Epithelial cell of proximal tubule (primary cell): ENCODE measurements at regions not wholly inside any gene's neighbourhood (a gene's known extent, or its start where the extent isn't known, plus 50 kb on each side); places are given as distances from the start of the nearest gene placed in this dataset.
A peak's percentile ranks its signal among the peaks of the same experiment; 100 is the strongest.

Source experiments
- DNase-seq: peaks from one replicate; pipeline ENCODE4 v3.0.0-alpha.2; 2011; ENCODE audit warnings: low read depth
- H3K4me3 ChIP-seq: 2 replicates; pipeline ENCODE4 v1.5.1; 2011; ENCODE audit warnings: low read depth, mild to moderate bottlenecking, low read length
- CTCF ChIP-seq: conservative IDR thresholded peaks from 2 replicates; pipeline ENCODE4 v1.5.1; 2012; ENCODE audit warnings: low read depth, mild to moderate bottlenecking, low read length

GRCh38 chr15:38622908-38623307 lies 58.3 kb upstream of the RASGRP1 start:
- H3K4me3 ChIP-seq, result no peak overlapping the region
- TF ChIP-seq CTCF, result no peak
- DNase-seq, result no peak

GRCh38 chr15:38623744-38624143 lies 59.1 kb upstream of the RASGRP1 start:
- no peak for DNase-seq
- H3K4me3 ChIP-seq, result no peak overlapping the region
- TF ChIP-seq CTCF, result no peak

GRCh38 chr15:38624244-38625205 lies 59.9 kb upstream of the RASGRP1 start:
- peak; percentile 13 for TF ChIP-seq CTCF
- DNase-seq, result peak; percentile 85
- H3K4me3 ChIP-seq, result no peak overlapping the region

- no peak for DNase-seq
- TF ChIP-seq CTCF, result no peak
- H3K4me3 ChIP-seq, result no peak overlapping the region
Measured at GRCh38 chr15:38625886-38626285, 61.3 kb upstream of the RASGRP1 start.

GRCh38 chr15:38626443-38627050 lies 61.9 kb upstream of the RASGRP1 start:
- no peak overlapping the region for H3K4me3 ChIP-seq
- DNase-seq, result no peak
- no peak for TF ChIP-seq CTCF

- TF ChIP-seq CTCF, result peak; percentile 22
- H3K4me3 ChIP-seq, result no peak overlapping the region
- DNase-seq, result no peak
Measured at GRCh38 chr15:38627689-38628277, 63.2 kb upstream of the RASGRP1 start.
